ENCODE measurements at regions not wholly inside any gene's neighbourhood (a gene's known extent, or its start where the extent isn't known, plus 50 kb on each side); places are given as distances from the start of the nearest gene placed in this dataset.
"Not testable (repeated sequence)": the region's sequence is repeated elsewhere in the genome, so short reads cannot be mapped to it uniquely, and the experiment has no call there.

- no peak for DNase-seq (ENCODE audit: low spot score)
Observed at GRCh38 chr7:119949053-119949452, 323.9 kb upstream of the KCND2 start.

DNA sequence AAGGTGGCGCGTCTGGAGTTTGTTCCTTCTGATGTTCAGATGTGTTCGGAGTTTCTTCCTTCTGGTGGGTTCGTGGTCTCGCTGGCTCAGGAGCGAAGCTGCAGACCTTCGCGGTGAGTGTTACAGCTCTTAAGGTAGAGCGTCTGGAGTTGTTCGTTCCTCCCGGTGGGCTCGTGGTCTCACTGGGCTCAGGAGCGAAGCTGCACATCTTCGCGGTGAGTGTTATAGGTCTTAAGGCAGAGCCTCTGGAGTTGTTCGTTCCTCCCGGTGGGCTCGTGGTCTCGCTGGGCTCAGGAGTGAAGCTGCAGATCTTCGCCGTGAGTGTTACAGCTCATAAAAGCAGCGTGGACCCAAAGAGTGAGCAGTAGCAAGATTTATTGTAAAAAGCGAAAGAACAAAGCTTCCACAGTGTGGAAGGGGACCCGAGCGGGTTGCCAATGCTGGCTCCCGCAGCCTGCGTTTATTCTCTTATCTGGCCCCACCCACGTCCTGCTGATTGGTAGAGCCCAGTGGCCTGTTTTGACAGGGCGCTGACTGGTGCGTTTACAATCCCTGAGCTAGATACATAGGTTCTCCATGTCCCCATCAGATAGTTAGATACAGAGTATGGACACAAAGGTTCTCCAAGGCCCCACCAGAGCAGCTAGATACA is 322.5 kb upstream of the KCND2 start:
- not testable (repeated sequence) for DNase-seq (ENCODE audit: low spot score)

DNA sequence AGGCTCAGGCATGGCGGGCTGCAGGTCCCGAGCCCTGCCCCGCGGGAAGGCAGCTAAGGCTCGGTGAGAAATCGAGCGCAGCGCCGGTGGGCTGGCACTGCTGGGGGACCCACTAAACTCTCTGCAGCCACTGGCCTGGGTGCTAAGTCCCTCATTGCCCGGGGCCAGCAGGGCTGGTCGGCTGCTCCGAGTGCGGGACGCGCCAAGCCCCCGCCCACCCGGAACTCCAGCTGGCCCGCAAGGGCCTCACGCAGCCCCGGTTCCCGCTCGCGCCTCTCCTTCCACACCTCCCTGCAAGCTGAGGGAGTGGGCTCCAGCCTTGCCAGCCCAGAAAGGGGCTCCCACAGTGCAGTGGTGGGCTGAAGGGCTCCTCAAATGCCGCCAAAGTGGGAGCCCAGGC is 321.4 kb upstream of the KCND2 start:
- DNase-seq (ENCODE audit: low spot score): not testable (repeated sequence)

GRCh38 chr7:119957335-119957734 is 315.6 kb upstream of the KCND2 start:
- no peak for DNase-seq (ENCODE audit: low spot score)

- no peak for DNase-seq (ENCODE audit: low spot score)
Observed at GRCh38 chr7:119959811-119960210, 313.2 kb upstream of the KCND2 start.

GRCh38 chr7:119963654-119964053 is 309.3 kb upstream of the KCND2 start:
- DNase-seq (ENCODE audit: low spot score): no peak

GRCh38 chr7:119964065-119964464 is 308.9 kb upstream of the KCND2 start:
- DNase-seq (ENCODE audit: low spot score): no peak

GRCh38 chr7:119964788-119965542 is 308.0 kb upstream of the KCND2 start:
- DNase-seq (ENCODE audit: low spot score): no peak

- no peak for DNase-seq (ENCODE audit: low spot score)
Observed at GRCh38 chr7:119967221-119967620, 305.8 kb upstream of the KCND2 start.

- not testable (repeated sequence) for DNase-seq (ENCODE audit: low spot score)
Observed at GRCh38 chr7:119968411-119968810, 304.6 kb upstream of the KCND2 start.

GRCh38 chr7:119969054-119969453 is 303.9 kb upstream of the KCND2 start:
- no peak for DNase-seq (ENCODE audit: low spot score)

GRCh38 chr7:119969763-119970162 is 303.2 kb upstream of the KCND2 start:
- no peak for DNase-seq (ENCODE audit: low spot score)

GRCh38 chr7:119974972-119975371 is 298.0 kb upstream of the KCND2 start:
- no peak for DNase-seq (ENCODE audit: low spot score)

GRCh38 chr7:119982884-119983283 is 290.1 kb upstream of the KCND2 start:
- no peak for DNase-seq (ENCODE audit: low spot score)

DNA sequence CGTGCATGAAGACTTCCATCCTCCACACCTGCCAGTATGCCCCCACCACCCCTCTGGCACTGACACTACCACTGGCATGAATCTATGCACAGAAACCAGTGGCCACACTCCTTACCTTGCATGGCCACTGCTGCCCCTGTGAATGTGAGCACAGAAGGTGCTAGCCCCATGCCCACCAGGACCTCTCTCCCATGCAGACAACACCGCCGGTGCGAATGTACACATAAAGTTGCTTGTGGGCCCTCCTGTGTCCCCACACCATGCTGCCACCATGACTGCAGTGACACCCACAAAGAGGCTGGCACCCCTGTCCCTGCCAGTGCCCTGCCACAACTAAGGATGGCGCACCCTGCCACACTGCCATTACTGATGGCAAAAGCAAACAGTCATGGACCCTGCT is 289.5 kb upstream of the KCND2 start:
- no peak for DNase-seq (ENCODE audit: low spot score)

DNA sequence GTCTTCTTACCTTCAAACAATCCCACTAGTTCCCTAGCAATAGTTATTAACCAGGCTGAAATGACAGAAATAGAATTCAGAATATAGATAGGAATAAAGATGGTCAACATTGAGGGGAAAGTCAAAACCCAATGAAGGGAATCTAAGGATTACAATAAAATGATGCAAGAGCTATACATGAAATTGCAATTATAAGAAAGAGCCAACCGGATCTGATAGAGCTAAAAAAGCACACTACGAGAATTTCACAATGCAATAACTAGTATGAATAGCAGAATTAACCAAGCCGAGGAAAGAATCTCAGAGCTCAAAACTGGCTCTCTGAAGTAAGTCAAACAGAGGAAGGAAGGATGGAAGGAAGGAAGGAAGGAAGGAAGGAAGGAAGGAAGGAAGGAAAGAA is 288.7 kb upstream of the KCND2 start:
- no peak for DNase-seq (ENCODE audit: low spot score)

- DNase-seq (ENCODE audit: low spot score): no peak
Observed at GRCh38 chr7:119988401-119988800, 284.6 kb upstream of the KCND2 start.

DNA sequence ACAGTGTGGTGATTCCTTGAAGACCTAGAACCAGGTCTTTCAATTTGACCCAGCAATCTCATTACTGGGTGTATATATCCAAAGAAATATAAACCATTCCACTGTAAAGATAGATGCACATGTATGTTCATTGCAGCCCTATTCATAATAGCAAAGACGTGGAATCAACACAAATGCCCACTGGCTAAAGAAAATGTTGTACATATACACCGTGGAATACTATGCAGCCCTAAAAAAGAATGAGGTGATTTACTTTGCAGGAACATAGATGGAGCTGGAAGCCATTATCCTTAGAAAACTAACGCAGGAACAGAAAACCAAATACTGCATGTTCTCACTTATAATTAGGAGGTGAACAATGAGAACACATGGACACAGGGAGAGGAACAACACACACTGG is 278.0 kb upstream of the KCND2 start:
- DNase-seq (ENCODE audit: low spot score): no peak

DNA sequence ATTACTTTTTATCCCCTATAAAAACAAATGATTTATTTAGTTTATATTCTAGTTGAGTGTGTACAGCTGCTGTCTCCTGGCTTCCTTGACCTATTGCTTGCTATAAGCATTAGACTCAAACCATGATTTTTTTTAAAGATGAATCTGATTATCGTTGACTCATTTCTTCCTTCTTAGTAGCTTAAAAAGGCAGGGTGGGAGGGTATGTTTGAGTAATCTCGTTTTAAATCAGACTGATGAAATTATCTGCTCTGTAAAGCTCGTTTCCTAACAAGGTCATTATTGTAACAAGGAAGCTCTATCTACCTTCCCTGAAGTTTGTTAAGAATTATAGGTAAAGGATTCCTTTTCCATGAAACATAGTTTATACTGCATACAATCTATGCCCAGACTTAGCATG is 276.3 kb upstream of the KCND2 start:
- DNase-seq (ENCODE audit: low spot score): no peak

DNA sequence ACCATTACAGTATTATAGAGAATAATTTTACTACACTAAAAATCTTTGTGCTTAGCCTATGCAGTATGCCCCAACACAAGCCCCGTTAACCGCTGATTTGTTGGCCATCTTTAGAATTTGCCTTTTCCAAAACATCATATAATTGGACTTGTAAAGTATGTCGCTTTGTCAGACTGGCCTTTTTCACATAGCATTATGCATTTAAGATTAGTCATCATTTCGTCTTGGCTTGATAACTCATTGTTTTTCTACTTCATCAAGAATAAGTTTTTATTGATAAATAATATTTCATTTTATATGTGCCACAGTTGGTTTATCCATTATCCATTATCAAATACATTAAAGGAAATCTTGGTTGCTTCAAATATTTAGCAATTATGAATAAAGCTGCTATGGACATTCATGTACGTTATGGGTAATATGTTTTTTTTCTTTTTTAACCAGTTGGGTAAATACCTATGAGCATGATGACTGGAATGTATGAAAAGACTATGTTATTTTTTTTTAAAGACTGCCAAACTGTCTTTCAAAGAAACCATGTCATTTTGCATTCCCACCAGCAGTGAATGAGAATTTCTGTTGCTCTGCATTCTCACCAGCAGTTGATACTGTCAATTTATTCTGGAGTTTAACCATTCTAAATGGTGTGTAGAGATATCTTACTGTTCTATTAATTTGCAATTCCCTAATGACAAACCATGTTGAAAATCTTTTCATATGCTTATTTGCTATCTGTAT is 273.1 kb upstream of the KCND2 start:
- no peak for DNase-seq (ENCODE audit: low spot score)

GRCh38 chr7:120005720-120006119 is 267.3 kb upstream of the KCND2 start:
- no peak for DNase-seq (ENCODE audit: low spot score)

DNA sequence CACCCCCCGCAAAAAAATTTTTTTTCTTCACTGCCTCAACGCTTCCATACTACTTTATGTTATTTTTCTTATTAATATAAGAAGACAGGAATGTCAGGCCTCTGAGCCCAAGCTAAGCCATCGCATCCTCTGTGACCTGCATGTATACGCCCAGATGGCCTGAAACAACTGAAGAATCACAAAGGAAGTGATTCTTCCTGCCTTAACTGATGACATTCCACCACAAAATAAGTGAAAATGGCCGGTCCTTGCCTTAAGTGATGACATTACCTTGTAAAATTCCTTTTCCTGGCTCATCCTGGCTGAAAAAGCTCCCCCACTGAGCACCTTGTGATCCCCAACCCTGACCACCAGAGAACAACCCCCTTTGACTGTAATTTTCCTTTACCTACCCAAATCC is 258.7 kb upstream of the KCND2 start:
- not testable (repeated sequence) for DNase-seq (ENCODE audit: low spot score)

DNA sequence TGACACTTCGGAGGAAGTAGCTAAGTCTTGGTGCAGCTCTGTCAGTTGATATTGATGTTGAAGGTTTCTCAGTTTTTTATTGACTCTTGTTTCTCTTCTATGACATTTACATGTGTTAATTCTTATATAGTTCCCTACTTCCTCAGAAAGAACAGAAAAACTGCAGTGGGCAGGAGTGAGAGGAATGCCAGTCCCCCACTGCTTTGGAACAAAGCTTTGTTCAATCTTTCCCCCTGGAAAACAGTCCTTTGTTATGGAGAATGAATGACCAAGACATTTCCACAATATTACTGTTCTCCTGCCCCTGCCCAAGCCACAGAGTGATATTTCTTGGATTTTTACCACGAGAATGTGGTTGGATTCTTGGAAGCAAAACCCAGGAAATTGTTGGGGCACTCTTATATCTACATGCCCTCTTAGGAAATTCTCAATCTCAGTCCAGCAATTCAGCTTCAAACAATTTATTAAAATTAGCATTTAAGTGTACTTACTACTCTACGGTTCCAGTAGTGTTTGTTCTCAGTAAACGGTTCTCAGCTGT is 258.0 kb upstream of the KCND2 start:
- DNase-seq (ENCODE audit: low spot score): no peak
